Cardiac fibroblast (primary cell): ENCODE measurements at regions not wholly inside any gene's neighbourhood (a gene's known extent, or its start where the extent isn't known, plus 50 kb on each side); places are given as distances from the start of the nearest gene placed in this dataset.
A peak's percentile ranks its signal among the peaks of the same experiment; 100 is the strongest.

Source experiments
- DNase-seq, 2 donors: peaks; one replicate each; pipeline versions ENCODE4 v3.0.0 to v3.0.0-alpha.2; 2010; ENCODE audit warnings: low read depth in 2 of 2
- H3K4me3 ChIP-seq, 2 donors: replicated peaks in 1 of 2; 1 replicate in 1 of 2; 2 replicates in 1 of 2; pipeline ENCODE4 v1.5.1; 2011; ENCODE audit warnings: low read depth in 2 of 2, low read length in 2 of 2, mild to moderate bottlenecking in 2 of 2, moderate library complexity in 1 of 2
- CTCF ChIP-seq: IDR thresholded peaks from one replicate; pipeline ENCODE4 v1.5.1; 2011; ENCODE audit warnings: low read depth, mild to moderate bottlenecking, low read length, inconsistent platforms

GRCh38 chr22:26916236-26916635 is 258.8 kb downstream of the MIAT start:
- H3K4me3 ChIP-seq, result no peak overlapping the region
- no peak for TF ChIP-seq CTCF
- no peak for DNase-seq

- no peak for TF ChIP-seq CTCF
- DNase-seq, result peak in 1 of 2 donors; percentile 5
- H3K4me3 ChIP-seq, result no peak overlapping the region
Measured at GRCh38 chr22:26918226-26918625, 260.8 kb downstream of the MIAT start.

- DNase-seq, result no peak
- no peak for TF ChIP-seq CTCF
- no peak overlapping the region for H3K4me3 ChIP-seq
Measured at GRCh38 chr22:26921726-26922125, 264.3 kb downstream of the MIAT start.

GRCh38 chr22:26922806-26923205 is 265.4 kb downstream of the MIAT start:
- TF ChIP-seq CTCF, result no peak
- no peak for DNase-seq
- no peak overlapping the region for H3K4me3 ChIP-seq

- no peak overlapping the region for H3K4me3 ChIP-seq
- no peak for TF ChIP-seq CTCF
- no peak for DNase-seq
Measured at GRCh38 chr22:26923531-26923930, 266.1 kb downstream of the MIAT start.

GRCh38 chr22:26927821-26928220 is 270.4 kb downstream of the MIAT start:
- TF ChIP-seq CTCF, result no peak
- DNase-seq, result no peak
- no peak overlapping the region for H3K4me3 ChIP-seq

- no peak for TF ChIP-seq CTCF
- no peak for DNase-seq
- no peak overlapping the region for H3K4me3 ChIP-seq
Measured at GRCh38 chr22:26931471-26931870, 274.1 kb downstream of the MIAT start.
